CD1c-positive myeloid dendritic cell (primary cell): ENCODE measurements at regions not wholly inside any gene's neighbourhood (a gene's known extent, or its start where the extent isn't known, plus 50 kb on each side); places are given as distances from the start of the nearest gene placed in this dataset.
"Not testable (repeated sequence)": the region's sequence is repeated elsewhere in the genome, so short reads cannot be mapped to it uniquely, and the experiment has no call there.

Source experiments
- DNase-seq: peaks from one replicate; pipeline ENCODE4 v3.0.0-alpha.2; 2016; ENCODE audit errors: extremely low spot score

GRCh38 chr2:192559587-192559986, 364.9 kb upstream of the TMEFF2 start:
- DNase-seq: no peak

- DNase-seq: no peak
These were observed 363.9 kb upstream of the TMEFF2 start for GRCh38 chr2:192558637-192559036.

GRCh38 chr2:192555740-192556139, 361.0 kb upstream of the TMEFF2 start:
- DNase-seq: no peak

GRCh38 chr2:192551760-192552159, 357.0 kb upstream of the TMEFF2 start:
- DNase-seq: no peak

- DNase-seq: no peak
These were observed 351.8 kb upstream of the TMEFF2 start for GRCh38 chr2:192546565-192546964.

- no peak for DNase-seq
These were observed 349.7 kb upstream of the TMEFF2 start for GRCh38 chr2:192544371-192544955.

- not testable (repeated sequence) for DNase-seq
These were observed 347.7 kb upstream of the TMEFF2 start for GRCh38 chr2:192542148-192543066.

GRCh38 chr2:192539306-192539705, 344.6 kb upstream of the TMEFF2 start:
- DNase-seq: no peak

- no peak for DNase-seq
These were observed 342.3 kb upstream of the TMEFF2 start for GRCh38 chr2:192536922-192537624.

GRCh38 chr2:192535956-192536921, 341.5 kb upstream of the TMEFF2 start:
- DNase-seq: no peak

GRCh38 chr2:192534072-192534471, 339.3 kb upstream of the TMEFF2 start:
- DNase-seq: no peak

- not testable (repeated sequence) for DNase-seq
These were observed 330.0 kb upstream of the TMEFF2 start for GRCh38 chr2:192524642-192525251.

- DNase-seq: not testable (repeated sequence)
These were observed 329.5 kb upstream of the TMEFF2 start for GRCh38 chr2:192524214-192524613.

GRCh38 chr2:192515937-192516336, 321.2 kb upstream of the TMEFF2 start:
- DNase-seq: no peak

GRCh38 chr2:192513575-192513974, 318.8 kb upstream of the TMEFF2 start:
- DNase-seq: no peak

GRCh38 chr2:192507836-192508450, 313.2 kb upstream of the TMEFF2 start:
- DNase-seq: not testable (repeated sequence)

- no peak for DNase-seq
These were observed 305.9 kb upstream of the TMEFF2 start for GRCh38 chr2:192500550-192501200.

GRCh38 chr2:192499476-192499875, 304.7 kb upstream of the TMEFF2 start:
- DNase-seq: no peak

- DNase-seq: no peak
These were observed 304.0 kb upstream of the TMEFF2 start for GRCh38 chr2:192498747-192499146.

GRCh38 chr2:192488158-192488557, 293.4 kb upstream of the TMEFF2 start:
- DNase-seq: not testable (repeated sequence)
